Activated T-helper 2 cell treated with anti-CD3 and anti-CD28 coated beads, Interferon-gamma antibody, Interleukin-2, Interleukin-4, amounts not matched to agents 10 μg/mL and 5 μg/mL and 100 μg/mL, durations not matched to agents 14 hours and 24 hours and 36 hours (primary cell): ENCODE measurements at regions not wholly inside any gene's neighbourhood (a gene's known extent, or its start where the extent isn't known, plus 50 kb on each side); places are given as distances from the start of the nearest gene placed in this dataset.
"Not testable (repeated sequence)": the region's sequence is repeated elsewhere in the genome, so short reads cannot be mapped to it uniquely, and the experiment has no call there.

Source experiments
- DNase-seq: peaks from one replicate; pipeline ENCODE4 v3.0.0; 2021; ENCODE audit warnings: low spot score
- H3K27ac Mint-ChIP-seq: one replicate; pipeline ENCODE4 v1.8.0; 2021; ENCODE audit warnings: mixed read lengths
- H3K27me3 Mint-ChIP-seq: one replicate; pipeline ENCODE4 v1.8.0; 2021; ENCODE audit warnings: low read depth, mixed read lengths
- H3K36me3 Mint-ChIP-seq: one replicate; pipeline ENCODE4 v1.8.0; 2021; ENCODE audit warnings: low read depth, mixed read lengths
- H3K4me1 Mint-ChIP-seq: one replicate; pipeline ENCODE4 v1.8.0; 2021; ENCODE audit warnings: low read depth, mixed read lengths
- H3K4me3 Mint-ChIP-seq: one replicate; pipeline ENCODE4 v1.8.0; 2021; ENCODE audit warnings: low read depth, mild to moderate bottlenecking, moderate library complexity, mixed read lengths
- H3K9me3 Mint-ChIP-seq: one replicate; pipeline ENCODE4 v1.8.0; 2021; ENCODE audit warnings: mixed read lengths
- intact Hi-C: fragments of 100-400 bp; cut with micrococcal nuclease; formaldehyde crosslinking; loops from one replicate; pipeline ENCODE4 v1.15.1; 2023

- H3K9me3 Mint-ChIP-seq: no peaks in the 10 kb centered on the region
- H3K27ac Mint-ChIP-seq: no peak overlapping the region
- no peaks in the 10 kb centered on the region for H3K4me1 Mint-ChIP-seq
- H3K36me3 Mint-ChIP-seq: no peaks in the 10 kb centered on the region
- no peak overlapping the region for H3K4me3 Mint-ChIP-seq
- no peak for DNase-seq
- intact Hi-C loops: loop anchor here (10.0 kb wide), 1 partner anchor 119 kb away; no protein-coding TSS in a partner anchor
- H3K27me3 Mint-ChIP-seq: no peaks in the 10 kb centered on the region
Observed at GRCh38 chr18:2223849-2224248, 347.5 kb downstream of the METTL4 start.

DNA sequence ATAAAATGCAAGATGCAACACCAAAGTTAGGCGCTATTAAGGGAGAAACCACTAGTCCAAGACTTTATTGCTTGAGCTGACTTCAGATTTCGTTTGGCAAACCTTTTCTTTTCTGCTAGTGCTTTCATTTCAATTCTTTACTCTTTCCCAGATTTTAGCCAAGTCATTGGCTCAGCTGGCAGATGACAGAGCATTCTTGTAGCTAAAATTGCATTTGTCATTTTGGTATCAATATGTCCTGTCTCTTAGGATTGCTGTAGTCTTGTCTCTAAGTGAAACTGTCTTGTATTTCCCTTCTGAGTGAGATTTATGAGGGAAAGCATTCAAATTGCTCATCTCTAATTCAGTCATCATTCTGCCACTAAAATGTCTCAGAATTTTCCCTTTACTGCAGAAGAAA, 335.1 kb downstream of the METTL4 start:
- H3K4me3 Mint-ChIP-seq: no peak overlapping the region
- H3K27me3 Mint-ChIP-seq: no peaks in the 10 kb centered on the region
- DNase-seq: no peak
- H3K4me1 Mint-ChIP-seq: no peaks in the 10 kb centered on the region
- no peaks in the 10 kb centered on the region for H3K36me3 Mint-ChIP-seq
- H3K9me3 Mint-ChIP-seq: no peaks in the 10 kb centered on the region
- intact Hi-C loops: no loop called here
- no peak overlapping the region for H3K27ac Mint-ChIP-seq

DNA sequence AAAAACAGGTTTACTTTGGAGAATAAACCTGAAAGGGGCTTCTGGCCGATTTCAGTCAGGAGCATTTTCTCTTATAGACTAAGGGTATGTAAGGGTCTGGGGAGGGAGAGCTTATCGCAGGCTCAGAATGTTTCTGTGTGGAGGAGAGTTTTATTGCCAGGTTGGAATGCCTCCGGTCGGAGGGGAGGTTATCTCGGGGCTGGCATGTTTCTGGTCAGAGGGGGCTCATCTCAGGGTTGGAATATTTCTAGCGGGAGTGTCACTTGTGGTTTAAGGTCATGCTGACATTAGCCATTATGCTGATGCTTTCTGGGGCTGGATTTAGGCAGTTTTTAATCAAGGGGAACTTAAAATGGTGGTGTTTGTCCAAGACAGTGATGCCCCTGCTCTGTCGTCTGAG, 333.6 kb downstream of the METTL4 start:
- intact Hi-C loops: no loop called here
- H3K9me3 Mint-ChIP-seq: no peaks in the 10 kb centered on the region
- H3K4me3 Mint-ChIP-seq: no peak overlapping the region
- no peaks in the 10 kb centered on the region for H3K4me1 Mint-ChIP-seq
- H3K27me3 Mint-ChIP-seq: no peaks in the 10 kb centered on the region
- no peak for DNase-seq
- no peak overlapping the region for H3K27ac Mint-ChIP-seq
- no peaks in the 10 kb centered on the region for H3K36me3 Mint-ChIP-seq

DNA sequence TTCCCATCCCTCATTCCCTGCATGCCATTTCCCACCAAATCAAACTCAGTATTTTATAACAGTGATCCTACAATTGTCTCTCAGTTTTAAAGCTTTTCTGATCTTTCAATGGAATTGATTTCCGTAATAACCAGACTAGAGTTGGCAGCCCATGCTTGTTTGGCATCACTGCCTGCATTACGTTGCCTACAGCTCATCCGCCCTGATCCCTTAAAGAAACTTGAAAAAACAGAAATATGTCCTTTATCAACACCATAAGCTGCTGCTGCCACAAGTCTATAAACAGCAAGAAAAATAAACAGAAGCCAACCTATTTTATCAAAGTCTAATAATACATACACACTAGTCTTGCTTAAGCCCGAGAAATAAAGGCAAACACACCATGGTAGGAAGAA, 331.0 kb downstream of the METTL4 start:
- Mint-ChIP-seq H3K9me3 (no peaks in the 10 kb centered on the region), H3K4me1 (no peaks in the 10 kb centered on the region), H3K36me3 (no peaks in the 10 kb centered on the region), H3K27ac (no peak overlapping the region), H3K27me3 (no peaks in the 10 kb centered on the region), H3K4me3 (no peak overlapping the region)
- no peak for DNase-seq
- intact Hi-C loops: no loop called here

DNA sequence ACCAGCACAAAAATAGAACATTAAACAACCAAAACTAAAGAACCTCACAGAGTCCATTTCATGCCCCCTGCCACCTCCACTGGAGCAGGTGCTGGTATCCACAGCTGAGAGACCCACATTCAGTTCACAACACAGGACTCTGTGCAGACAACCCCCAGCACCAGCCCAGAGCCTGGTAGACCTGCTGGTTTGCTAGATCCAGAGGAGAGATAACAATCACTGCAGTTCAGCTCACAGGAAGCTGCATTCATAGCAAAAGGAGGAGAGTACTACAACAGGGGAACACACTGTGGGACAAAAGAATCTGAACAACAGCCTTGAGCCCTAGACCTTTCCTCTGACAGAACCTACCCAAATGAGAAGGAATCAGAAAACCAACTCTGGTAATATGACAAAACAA, 326.7 kb downstream of the METTL4 start:
- no peaks in the 10 kb centered on the region for H3K36me3 Mint-ChIP-seq
- intact Hi-C loops: no loop called here
- no peak for DNase-seq
- H3K4me1 Mint-ChIP-seq: no peaks in the 10 kb centered on the region
- no peak overlapping the region for H3K4me3 Mint-ChIP-seq
- H3K27me3 Mint-ChIP-seq: no peaks in the 10 kb centered on the region
- H3K9me3 Mint-ChIP-seq: no peaks in the 10 kb centered on the region
- no peak overlapping the region for H3K27ac Mint-ChIP-seq

- H3K27ac Mint-ChIP-seq, H3K36me3 Mint-ChIP-seq, DNase-seq, H3K27me3 Mint-ChIP-seq, H3K4me1 Mint-ChIP-seq, intact Hi-C loops, H3K9me3 Mint-ChIP-seq, H3K4me3 Mint-ChIP-seq: not testable (repeated sequence)
Observed at GRCh38 chr18:2247101-2247500, 324.2 kb downstream of the METTL4 start.

DNA sequence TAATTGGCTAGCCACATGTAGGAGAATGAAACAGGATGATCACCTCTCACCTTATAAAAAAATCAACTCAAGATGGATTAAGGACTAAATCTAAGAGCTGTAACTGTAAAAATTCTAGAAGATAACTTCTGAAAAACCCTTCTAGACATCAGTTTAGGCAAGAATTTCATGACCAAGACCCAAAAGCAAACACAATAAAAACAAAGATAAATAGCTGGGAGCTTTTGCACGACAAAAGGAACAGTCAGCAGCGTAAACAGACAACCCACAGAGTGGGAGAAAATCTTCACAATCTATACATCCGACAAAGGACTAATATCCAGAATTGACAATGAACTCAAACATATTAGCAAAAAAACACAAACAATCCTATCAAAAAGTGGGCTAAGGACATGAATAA, 316.3 kb downstream of the METTL4 start:
- H3K4me1 Mint-ChIP-seq: no peaks in the 10 kb centered on the region
- intact Hi-C loops: no loop called here
- no peaks in the 10 kb centered on the region for H3K9me3 Mint-ChIP-seq
- no peak overlapping the region for H3K4me3 Mint-ChIP-seq
- no peaks in the 10 kb centered on the region for H3K27me3 Mint-ChIP-seq
- no peak overlapping the region for H3K27ac Mint-ChIP-seq
- no peaks in the 10 kb centered on the region for H3K36me3 Mint-ChIP-seq
- DNase-seq: no peak

GRCh38 chr18:2256577-2256976, 314.7 kb downstream of the METTL4 start:
- intact Hi-C loops: no loop called here
- no peaks in the 10 kb centered on the region for H3K9me3 Mint-ChIP-seq
- H3K36me3 Mint-ChIP-seq: no peaks in the 10 kb centered on the region
- no peaks in the 10 kb centered on the region for H3K27me3 Mint-ChIP-seq
- H3K4me3 Mint-ChIP-seq: no peak overlapping the region
- H3K27ac Mint-ChIP-seq: no peak overlapping the region
- no peaks in the 10 kb centered on the region for H3K4me1 Mint-ChIP-seq
- DNase-seq: no peak

DNA sequence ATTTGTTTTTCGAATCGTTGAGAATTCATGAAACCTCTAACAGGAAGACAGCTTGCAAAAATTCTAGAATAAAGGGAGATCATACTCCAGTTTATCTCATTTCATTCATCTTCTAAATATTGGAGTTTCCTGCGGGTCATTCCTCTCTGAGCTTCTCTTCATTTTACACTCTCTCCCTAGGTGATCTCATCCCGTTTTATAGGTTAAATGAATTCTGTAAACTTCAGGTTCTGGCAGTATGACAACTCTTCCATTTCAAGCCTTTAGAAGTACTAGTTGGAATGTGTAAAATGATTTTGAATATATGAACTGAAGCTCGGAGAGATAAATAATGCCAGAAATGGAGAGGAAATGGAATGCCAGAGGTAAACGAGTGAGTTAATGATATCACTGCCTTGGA, 312.4 kb downstream of the METTL4 start:
- DNase-seq: no peak
- H3K27me3 Mint-ChIP-seq: no peaks in the 10 kb centered on the region
- H3K36me3 Mint-ChIP-seq: no peaks in the 10 kb centered on the region
- no peaks in the 10 kb centered on the region for H3K9me3 Mint-ChIP-seq
- H3K27ac Mint-ChIP-seq: no peak overlapping the region
- intact Hi-C loops: no loop called here
- no peak overlapping the region for H3K4me3 Mint-ChIP-seq
- no peaks in the 10 kb centered on the region for H3K4me1 Mint-ChIP-seq

GRCh38 chr18:2263303-2263890, 307.9 kb downstream of the METTL4 start:
- Mint-ChIP-seq H3K4me1 (no peaks in the 10 kb centered on the region), H3K27ac (no peak overlapping the region), H3K36me3 (no peaks in the 10 kb centered on the region), H3K4me3 (no peak overlapping the region), H3K27me3 (no peaks in the 10 kb centered on the region), H3K9me3 (no peaks in the 10 kb centered on the region)
- no peak for DNase-seq
- intact Hi-C loops: no loop called here

GRCh38 chr18:2274613-2275012, 296.7 kb downstream of the METTL4 start:
- H3K4me1 Mint-ChIP-seq: no peaks in the 10 kb centered on the region
- H3K4me3 Mint-ChIP-seq: no peak overlapping the region
- H3K9me3 Mint-ChIP-seq: no peaks in the 10 kb centered on the region
- DNase-seq: no peak
- H3K27ac Mint-ChIP-seq: no peak overlapping the region
- H3K27me3 Mint-ChIP-seq: no peaks in the 10 kb centered on the region
- H3K36me3 Mint-ChIP-seq: no peaks in the 10 kb centered on the region
- intact Hi-C loops: no loop called here

DNA sequence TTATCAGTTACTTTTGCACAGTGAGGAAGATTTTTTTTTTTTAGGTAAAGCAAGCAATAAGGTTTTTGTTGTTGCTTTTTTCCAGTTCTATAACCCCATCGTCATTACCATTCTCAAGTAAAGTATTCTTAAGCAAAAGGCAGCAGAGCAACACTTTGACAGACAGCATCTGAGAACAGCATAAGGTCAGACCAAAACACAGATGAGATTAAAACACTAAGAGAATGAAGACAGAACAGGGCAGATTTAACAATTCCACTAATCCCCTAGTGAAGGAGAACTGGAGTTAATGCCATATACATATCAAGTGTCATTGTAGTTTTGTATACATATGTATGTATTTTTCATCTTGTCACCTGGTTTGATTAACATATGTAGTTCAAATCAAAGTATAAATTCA, 290.2 kb downstream of the METTL4 start:
- H3K4me3 Mint-ChIP-seq: no peak overlapping the region
- H3K9me3 Mint-ChIP-seq: no peaks in the 10 kb centered on the region
- H3K4me1 Mint-ChIP-seq: no peaks in the 10 kb centered on the region
- no peak for DNase-seq
- no peaks in the 10 kb centered on the region for H3K27me3 Mint-ChIP-seq
- no peak overlapping the region for H3K27ac Mint-ChIP-seq
- H3K36me3 Mint-ChIP-seq: no peaks in the 10 kb centered on the region
- intact Hi-C loops: no loop called here

- H3K27ac Mint-ChIP-seq: no peak overlapping the region
- DNase-seq: no peak
- intact Hi-C loops: no loop called here
- H3K27me3 Mint-ChIP-seq: no peaks in the 10 kb centered on the region
- no peak overlapping the region for H3K4me3 Mint-ChIP-seq
- no peaks in the 10 kb centered on the region for H3K4me1 Mint-ChIP-seq
- H3K36me3 Mint-ChIP-seq: no peaks in the 10 kb centered on the region
- H3K9me3 Mint-ChIP-seq: no peaks in the 10 kb centered on the region
Observed at GRCh38 chr18:2281523-2282199, 289.6 kb downstream of the METTL4 start.
